AG04450 (cell line): ENCODE measurements at regions not wholly inside any gene's neighbourhood (a gene's known extent, or its start where the extent isn't known, plus 50 kb on each side); places are given as distances from the start of the nearest gene placed in this dataset.

Experiments
- CTCF ChIA-PET: fragments of 300-600, 350-600 bp; formaldehyde crosslinking; extraction: SDS; loops from one replicate; lab custom pipeline; 2022; ENCODE audit warnings: antibody characterized with exemption, inconsistent platforms; lab: Charles Lee
- POLR2A ChIA-PET: fragments of 350-600 bp; formaldehyde crosslinking; extraction: SDS; loops from one replicate; lab custom pipeline; 2021; ENCODE audit warnings: antibody characterized with exemption, inconsistent platforms; lab: Yijun Ruan, JAX
- DNase-seq: peaks from one replicate; pipeline ENCODE4 v3.0.0-alpha.2; 2011; ENCODE audit warnings: low read depth, low spot score
- H3K27ac ChIP-seq: one replicate; pipeline ENCODE4 v1.5.1; 2012; ENCODE audit warnings: low read depth, low read length, control low read depth
- H3K27me3 ChIP-seq: one replicate; pipeline ENCODE4 v1.6.0; 2012; ENCODE audit warnings: low read length; ENCODE audit not compliant: control insufficient read depth, insufficient read depth
- H3K4me3 ChIP-seq: 2 replicates; pipeline ENCODE4 v1.5.1; 2011; ENCODE audit warnings: mild to moderate bottlenecking, low read depth, low read length, control low read depth
- H3K9me3 ChIP-seq: 2 replicates; pipeline ENCODE4 v1.5.1; 2012; ENCODE audit warnings: low read length; ENCODE audit not compliant: control insufficient read depth, insufficient read depth
- TF ChIP-seq, protein P1 (sequence below): IDR thresholded peaks from 2 replicates; pipeline ENCODE4 v1.5.1; 2011; ENCODE audit warnings: low read depth, low read length, control low read depth, inconsistent platforms

DNA sequence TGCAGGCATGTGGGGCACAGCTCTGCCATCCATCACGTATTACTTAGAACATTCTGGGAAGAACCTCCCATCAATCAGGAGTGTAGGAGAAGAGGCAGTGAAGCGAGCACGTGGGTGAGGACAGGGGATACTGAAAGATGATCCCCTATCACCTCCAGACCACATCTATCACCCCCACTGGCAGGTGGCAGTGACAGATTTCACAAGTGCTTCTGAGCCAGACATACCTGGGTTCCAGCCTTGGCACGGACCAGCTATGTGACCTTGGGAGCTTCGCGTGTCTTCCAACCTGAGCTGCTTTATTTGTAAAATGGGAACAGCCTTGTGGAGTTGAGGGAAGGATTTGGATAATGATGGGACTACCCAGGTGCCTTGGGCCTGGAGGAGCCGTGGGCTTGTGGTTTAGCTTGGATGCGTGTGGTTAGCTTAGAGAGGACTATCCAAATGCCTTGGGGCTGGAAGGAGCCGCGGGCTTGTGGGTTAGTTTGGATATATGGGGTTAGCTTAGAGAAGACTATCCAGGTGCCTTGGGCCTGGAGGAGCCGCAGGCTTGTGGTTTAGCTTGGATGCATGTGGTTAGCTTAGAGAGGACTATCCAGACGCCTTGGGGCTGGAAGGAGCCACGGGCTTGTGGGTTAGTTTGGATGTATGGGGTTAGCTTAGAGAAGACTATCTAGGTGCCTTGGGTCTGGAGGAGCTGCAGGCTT, 206.4 kb downstream of the ENGASE start:
- POLR2A ChIA-PET = no interaction called here
- DNase-seq = no peak
- TF ChIP-seq, protein P1, sequence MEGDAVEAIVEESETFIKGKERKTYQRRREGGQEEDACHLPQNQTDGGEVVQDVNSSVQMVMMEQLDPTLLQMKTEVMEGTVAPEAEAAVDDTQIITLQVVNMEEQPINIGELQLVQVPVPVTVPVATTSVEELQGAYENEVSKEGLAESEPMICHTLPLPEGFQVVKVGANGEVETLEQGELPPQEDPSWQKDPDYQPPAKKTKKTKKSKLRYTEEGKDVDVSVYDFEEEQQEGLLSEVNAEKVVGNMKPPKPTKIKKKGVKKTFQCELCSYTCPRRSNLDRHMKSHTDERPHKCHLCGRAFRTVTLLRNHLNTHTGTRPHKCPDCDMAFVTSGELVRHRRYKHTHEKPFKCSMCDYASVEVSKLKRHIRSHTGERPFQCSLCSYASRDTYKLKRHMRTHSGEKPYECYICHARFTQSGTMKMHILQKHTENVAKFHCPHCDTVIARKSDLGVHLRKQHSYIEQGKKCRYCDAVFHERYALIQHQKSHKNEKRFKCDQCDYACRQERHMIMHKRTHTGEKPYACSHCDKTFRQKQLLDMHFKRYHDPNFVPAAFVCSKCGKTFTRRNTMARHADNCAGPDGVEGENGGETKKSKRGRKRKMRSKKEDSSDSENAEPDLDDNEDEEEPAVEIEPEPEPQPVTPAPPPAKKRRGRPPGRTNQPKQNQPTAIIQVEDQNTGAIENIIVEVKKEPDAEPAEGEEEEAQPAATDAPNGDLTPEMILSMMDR = no peak
- H3K9me3 ChIP-seq = no peaks in the 10 kb centered on the region
- no peak overlapping the region for H3K27ac ChIP-seq
- CTCF ChIA-PET = no interaction called here
- no peak overlapping the region for H3K4me3 ChIP-seq
- H3K27me3 ChIP-seq = peaks cover 2% of the 10 kb centered on the region

DNA sequence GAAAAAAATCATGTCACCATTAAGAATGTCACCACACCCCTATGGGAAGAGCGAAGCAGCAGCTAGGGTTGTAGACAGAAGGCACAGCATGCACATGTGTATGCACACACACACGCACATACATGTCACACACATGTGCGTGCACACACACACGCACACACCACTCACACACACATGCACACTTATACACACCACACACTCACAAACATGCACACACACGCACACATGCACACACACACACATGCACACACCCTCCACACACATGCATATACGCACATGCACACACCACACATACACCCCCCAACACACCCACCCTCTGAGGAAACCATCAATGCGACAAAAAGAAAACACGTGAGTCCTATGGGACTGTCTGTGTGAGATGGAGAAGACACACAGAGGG, 205.4 kb downstream of the ENGASE start:
- Histone ChIP-seq H3K9me3 (no peaks in the 10 kb centered on the region), H3K27ac (no peak overlapping the region), H3K4me3 (no peak overlapping the region), H3K27me3 (peaks cover 2% of the 10 kb centered on the region)
- POLR2A ChIA-PET = no interaction called here
- CTCF ChIA-PET = no interaction called here
- DNase-seq = no peak
- TF ChIP-seq, protein P1 = no peak

DNA sequence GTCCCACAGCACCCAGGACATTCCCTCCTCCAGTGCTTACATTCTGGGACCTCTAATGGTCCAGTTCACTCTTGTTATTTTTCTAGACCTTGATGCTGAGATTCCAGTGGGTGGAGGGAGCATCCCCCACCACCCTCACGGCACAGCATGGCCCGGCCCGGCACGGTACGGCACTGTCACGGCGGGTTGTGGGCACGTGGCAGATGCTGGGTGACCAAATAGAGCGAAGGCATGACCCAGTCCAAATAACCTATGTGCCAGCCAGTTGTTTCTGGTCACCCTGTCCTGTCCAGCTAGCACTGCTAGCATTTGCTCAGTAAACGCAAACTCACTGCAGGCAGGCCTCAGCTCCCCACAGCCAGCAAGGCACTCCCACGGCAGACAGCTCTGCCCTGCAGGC, 204.7 kb downstream of the ENGASE start:
- Histone ChIP-seq H3K4me3 (no peak overlapping the region), H3K27ac (no peak overlapping the region), H3K27me3 (peaks cover 2% of the 10 kb centered on the region), H3K9me3 (no peaks in the 10 kb centered on the region)
- POLR2A ChIA-PET = no interaction called here
- no peak for DNase-seq
- TF ChIP-seq, protein P1 = no peak
- CTCF ChIA-PET = no interaction called here

DNA sequence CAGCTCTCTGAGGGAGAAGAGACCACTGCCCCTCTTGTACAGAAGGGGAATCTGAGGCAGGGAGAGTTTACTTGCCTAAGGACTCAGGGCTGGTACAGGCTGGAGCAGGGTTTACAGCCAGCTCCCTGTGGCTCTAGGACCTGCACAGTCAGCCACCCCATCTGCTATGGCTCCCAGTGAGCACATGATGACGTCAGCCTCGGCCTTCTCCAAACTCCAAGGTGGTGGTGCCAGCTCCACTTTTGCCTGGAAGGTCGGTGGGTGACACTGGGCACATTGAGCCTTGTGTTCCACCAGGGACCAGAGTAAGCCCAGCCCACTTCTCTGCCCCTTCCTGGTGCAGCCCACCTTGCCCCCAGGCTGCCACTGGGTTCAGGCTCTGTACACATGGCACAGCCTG, 202.2 kb downstream of the ENGASE start:
- Histone ChIP-seq H3K4me3 (no peak overlapping the region), H3K27me3 (no peaks in the 10 kb centered on the region), H3K9me3 (no peaks in the 10 kb centered on the region), H3K27ac (no peak overlapping the region)
- no peak for DNase-seq
- CTCF ChIA-PET = no interaction called here
- TF ChIP-seq, protein P1 = no peak
- POLR2A ChIA-PET = no interaction called here

DNA sequence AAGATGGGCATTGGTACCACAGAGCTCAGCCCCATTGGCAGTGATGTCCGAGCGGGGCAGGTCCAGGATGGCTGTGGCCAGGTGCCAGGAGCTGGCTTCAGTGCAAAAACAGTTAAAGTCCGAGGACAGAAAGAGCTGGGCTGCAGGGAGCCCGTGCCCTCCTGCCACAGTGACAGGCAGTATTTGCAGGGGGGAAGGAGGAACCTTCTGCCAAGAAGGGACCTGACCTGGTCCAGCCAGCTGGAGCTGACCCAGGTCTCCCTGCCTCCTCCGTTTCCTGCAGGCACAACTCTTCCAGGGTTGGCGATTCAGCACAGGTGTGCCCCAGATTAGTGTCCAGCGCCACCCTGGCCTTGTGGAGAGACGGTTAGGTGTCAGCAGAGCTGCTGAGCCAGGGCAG, 199.0 kb downstream of the ENGASE start:
- TF ChIP-seq, protein P1 = no peak
- POLR2A ChIA-PET = no interaction called here
- no peak for DNase-seq
- CTCF ChIA-PET = no interaction called here
- no peaks in the 10 kb centered on the region for H3K27me3 ChIP-seq
- H3K27ac ChIP-seq = no peak overlapping the region
- H3K4me3 ChIP-seq = no peak overlapping the region
- no peaks in the 10 kb centered on the region for H3K9me3 ChIP-seq
